ENCODE measurements at regions not wholly inside any gene's neighbourhood (a gene's known extent, or its start where the extent isn't known, plus 50 kb on each side); places are given as distances from the start of the nearest gene placed in this dataset.

DNA sequence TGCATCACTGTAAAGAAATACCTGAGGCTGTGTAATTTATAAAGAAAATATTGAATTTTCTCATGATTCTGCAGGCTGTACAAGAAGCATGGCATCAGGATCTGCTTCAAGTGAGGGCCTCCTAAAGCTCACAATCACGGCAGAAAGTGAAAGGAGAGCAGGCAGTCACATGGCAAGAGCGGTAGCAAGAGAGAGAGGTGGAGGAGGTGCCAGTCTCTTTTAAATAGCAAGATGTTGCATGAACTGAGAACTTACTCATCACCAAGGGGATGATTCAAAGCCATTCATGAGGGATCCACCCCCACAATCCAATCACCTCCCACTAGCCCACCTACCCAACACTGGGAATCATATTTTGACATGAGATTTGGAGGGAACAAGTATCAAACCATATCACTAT, 184.5 kb upstream of the PAPPA start:
- no peaks in the 10 kb centered on the region for H3K9me3 ChIP-seq (ENCODE audit: control insufficient read depth in 2 of 2, insufficient read depth in 1 of 2, low read length in 1 of 2)
- 85% methylated on average over 2 of the region's 2 CpGs for WGBS
- DNase-seq (ENCODE audit: low read depth in 6 of 9, low spot score in 9 of 9): no peak
- H3K36me3 ChIP-seq (ENCODE audit: control insufficient read depth in 2 of 2, insufficient read depth in 2 of 2, low read length in 1 of 2): no peaks in the 10 kb centered on the region
- H3K27ac ChIP-seq (ENCODE audit: low read depth in 1 of 2, low read length in 1 of 2): no peak overlapping the region
- no peaks in the 10 kb centered on the region for H3K4me1 ChIP-seq (ENCODE audit: control insufficient read depth in 2 of 2, insufficient read depth in 2 of 2, low read length in 2 of 2)
- H3K4me3 ChIP-seq (ENCODE audit: low read length in 2 of 2): no peak overlapping the region
- H3K27me3 ChIP-seq (ENCODE audit: control insufficient read depth in 2 of 2, insufficient read depth in 1 of 2, low read length in 1 of 2): no peaks in the 10 kb centered on the region

DNA sequence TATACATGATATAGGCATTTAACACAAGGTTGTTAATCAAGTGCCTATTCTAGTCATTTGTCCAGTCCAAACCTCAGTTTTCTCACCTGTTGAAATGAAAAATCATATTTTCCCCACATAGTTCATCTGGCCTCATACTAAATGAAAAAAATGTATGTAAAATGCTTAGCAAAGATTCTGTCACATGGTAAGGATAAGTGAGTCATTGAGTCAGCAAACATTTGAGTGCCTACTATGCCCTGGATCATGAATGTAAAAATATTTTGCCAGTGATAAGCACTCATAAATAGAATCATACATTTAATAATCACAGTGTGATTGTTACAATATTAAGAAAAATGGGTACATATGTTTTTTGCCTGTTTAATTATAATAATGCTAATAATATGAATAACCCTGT, 181.2 kb upstream of the PAPPA start:
- H3K4me3 ChIP-seq (ENCODE audit: low read length in 2 of 2): no peak overlapping the region
- no peaks in the 10 kb centered on the region for H3K27me3 ChIP-seq (ENCODE audit: control insufficient read depth in 2 of 2, insufficient read depth in 1 of 2, low read length in 1 of 2)
- no peak for DNase-seq (ENCODE audit: low read depth in 6 of 9, low spot score in 9 of 9)
- no peaks in the 10 kb centered on the region for H3K9me3 ChIP-seq (ENCODE audit: control insufficient read depth in 2 of 2, insufficient read depth in 1 of 2, low read length in 1 of 2)
- H3K36me3 ChIP-seq (ENCODE audit: control insufficient read depth in 2 of 2, insufficient read depth in 2 of 2, low read length in 1 of 2): no peaks in the 10 kb centered on the region
- no peaks in the 10 kb centered on the region for H3K4me1 ChIP-seq (ENCODE audit: control insufficient read depth in 2 of 2, insufficient read depth in 2 of 2, low read length in 2 of 2)
- H3K27ac ChIP-seq (ENCODE audit: low read depth in 1 of 2, low read length in 1 of 2): no peak overlapping the region

DNA sequence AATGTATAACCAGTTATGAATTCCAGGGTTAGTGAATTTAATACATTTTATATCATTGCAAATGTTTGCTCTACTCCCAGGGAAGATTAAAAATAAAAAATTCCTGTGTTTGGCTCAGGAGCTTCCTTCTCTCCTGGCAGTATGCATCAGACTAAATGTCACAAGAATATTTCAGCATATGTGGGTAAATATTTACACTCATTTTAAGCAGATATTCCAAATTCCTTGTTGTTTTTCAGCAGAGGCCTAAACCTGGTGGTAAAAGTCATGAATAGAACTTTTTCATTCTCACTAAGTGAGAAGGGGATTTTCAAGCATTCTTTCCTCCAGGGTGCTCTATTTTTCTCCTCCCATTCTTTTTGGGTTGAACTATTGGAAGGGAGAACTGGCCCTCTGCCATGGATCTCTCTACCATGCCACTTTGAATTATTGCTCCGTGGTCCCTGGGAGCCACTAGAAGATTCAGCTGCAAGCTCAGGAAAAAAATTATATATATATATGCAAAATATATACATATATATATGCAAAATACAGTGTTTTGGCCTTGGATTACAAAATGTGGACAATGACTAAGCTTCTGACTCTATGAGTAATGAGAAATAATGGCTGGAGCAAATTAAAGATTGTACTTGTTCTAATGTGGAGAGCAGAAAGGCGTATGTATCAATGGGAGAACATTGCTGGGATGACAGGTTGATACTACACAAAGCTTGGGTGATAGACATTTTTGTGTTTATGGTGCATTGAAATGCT, 180.6 kb upstream of the PAPPA start:
- Histone ChIP-seq H3K36me3 (ENCODE audit: control insufficient read depth in 2 of 2, insufficient read depth in 2 of 2, low read length in 1 of 2) (no peaks in the 10 kb centered on the region), H3K4me3 (ENCODE audit: low read length in 2 of 2) (no peak overlapping the region), H3K27me3 (ENCODE audit: control insufficient read depth in 2 of 2, insufficient read depth in 1 of 2, low read length in 1 of 2) (no peaks in the 10 kb centered on the region), H3K4me1 (ENCODE audit: control insufficient read depth in 2 of 2, insufficient read depth in 2 of 2, low read length in 2 of 2) (no peaks in the 10 kb centered on the region), H3K9me3 (ENCODE audit: control insufficient read depth in 2 of 2, insufficient read depth in 1 of 2, low read length in 1 of 2) (no peaks in the 10 kb centered on the region), H3K27ac (ENCODE audit: low read depth in 1 of 2, low read length in 1 of 2) (no peak overlapping the region)
- DNase-seq (ENCODE audit: low read depth in 6 of 9, low spot score in 9 of 9): no peak
- 90% methylated on average over 2 of the region's 2 CpGs for WGBS

DNA sequence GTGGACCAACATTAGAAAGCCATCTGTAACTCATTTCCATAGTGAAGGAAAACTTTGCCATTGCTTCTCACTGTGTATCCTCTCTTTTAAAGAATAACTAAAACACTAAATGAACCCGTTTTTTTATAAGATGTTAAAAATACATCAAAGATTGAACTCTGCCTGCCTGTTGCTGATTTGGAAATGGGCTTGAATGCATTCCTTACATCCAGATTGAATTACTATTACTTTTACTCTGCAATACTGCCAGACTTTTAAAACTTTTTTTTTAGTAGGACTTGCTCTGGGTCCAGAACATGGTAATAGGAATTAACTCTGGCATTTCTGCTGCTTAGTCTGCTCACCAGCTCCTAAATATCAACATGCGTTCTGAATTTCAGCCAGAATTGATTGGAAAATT, 176.8 kb upstream of the PAPPA start:
- Histone ChIP-seq H3K9me3 (ENCODE audit: control insufficient read depth in 2 of 2, insufficient read depth in 1 of 2, low read length in 1 of 2) (no peaks in the 10 kb centered on the region), H3K4me1 (ENCODE audit: control insufficient read depth in 2 of 2, insufficient read depth in 2 of 2, low read length in 2 of 2) (no peaks in the 10 kb centered on the region), H3K27me3 (ENCODE audit: control insufficient read depth in 2 of 2, insufficient read depth in 1 of 2, low read length in 1 of 2) (no peaks in the 10 kb centered on the region), H3K4me3 (ENCODE audit: low read length in 2 of 2) (no peak overlapping the region), H3K27ac (ENCODE audit: low read depth in 1 of 2, low read length in 1 of 2) (no peak overlapping the region), H3K36me3 (ENCODE audit: control insufficient read depth in 2 of 2, insufficient read depth in 2 of 2, low read length in 1 of 2) (no peaks in the 10 kb centered on the region)
- 95% methylated on average over 2 of the region's 2 CpGs for WGBS
- DNase-seq (ENCODE audit: low read depth in 6 of 9, low spot score in 9 of 9): no peak

DNA sequence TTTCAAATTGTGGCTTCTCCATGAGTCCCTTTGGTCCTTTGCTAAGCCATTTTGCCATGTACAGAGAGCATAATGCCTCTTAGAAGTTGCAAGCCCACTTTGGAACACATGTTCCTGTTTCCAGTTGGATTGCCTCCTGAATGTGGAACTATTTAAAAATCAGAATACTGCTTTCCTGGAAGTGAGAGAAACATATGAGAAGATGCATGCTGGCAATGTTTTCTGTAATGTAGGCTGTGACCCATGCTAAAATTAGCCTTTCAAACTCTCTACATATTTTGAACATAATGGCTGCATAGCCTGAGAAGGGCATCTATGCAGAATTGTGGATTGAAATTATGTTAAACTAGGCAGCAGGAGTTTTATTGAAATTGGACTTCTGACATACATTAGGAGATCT, 175.5 kb upstream of the PAPPA start:
- Histone ChIP-seq H3K4me3 (ENCODE audit: low read length in 2 of 2) (no peak overlapping the region), H3K27me3 (ENCODE audit: control insufficient read depth in 2 of 2, insufficient read depth in 1 of 2, low read length in 1 of 2) (no peaks in the 10 kb centered on the region), H3K4me1 (ENCODE audit: control insufficient read depth in 2 of 2, insufficient read depth in 2 of 2, low read length in 2 of 2) (no peaks in the 10 kb centered on the region), H3K9me3 (ENCODE audit: control insufficient read depth in 2 of 2, insufficient read depth in 1 of 2, low read length in 1 of 2) (no peaks in the 10 kb centered on the region), H3K36me3 (ENCODE audit: control insufficient read depth in 2 of 2, insufficient read depth in 2 of 2, low read length in 1 of 2) (no peaks in the 10 kb centered on the region), H3K27ac (ENCODE audit: low read depth in 1 of 2, low read length in 1 of 2) (no peak overlapping the region)
- no peak for DNase-seq (ENCODE audit: low read depth in 6 of 9, low spot score in 9 of 9)

DNA sequence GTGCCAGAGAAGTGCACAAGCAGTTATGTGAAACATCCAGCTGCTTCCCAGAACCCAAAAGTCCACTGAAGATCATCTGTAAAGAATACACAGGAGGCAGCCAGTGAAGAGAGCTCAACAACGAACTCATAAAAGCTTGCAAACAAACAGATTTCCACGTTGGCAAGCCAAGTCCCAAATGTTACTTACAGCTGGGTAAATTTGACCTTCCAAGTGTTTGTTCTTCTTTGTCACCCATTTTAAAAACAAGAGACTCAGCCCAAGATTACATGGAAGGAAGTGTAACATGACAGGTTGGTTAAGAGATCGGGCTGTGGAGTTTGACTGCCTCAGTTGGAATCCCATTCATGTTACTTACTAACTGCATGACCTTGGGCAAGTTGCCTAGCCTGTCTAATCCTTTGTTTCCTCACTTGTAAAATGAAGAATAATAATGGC, 174.9 kb upstream of the PAPPA start:
- no peaks in the 10 kb centered on the region for H3K27me3 ChIP-seq (ENCODE audit: control insufficient read depth in 2 of 2, insufficient read depth in 1 of 2, low read length in 1 of 2)
- WGBS: 87% methylated on average over 3 of the region's 3 CpGs
- DNase-seq (ENCODE audit: low read depth in 6 of 9, low spot score in 9 of 9): no peak
- H3K27ac ChIP-seq (ENCODE audit: low read depth in 1 of 2, low read length in 1 of 2): no peak overlapping the region
- H3K4me1 ChIP-seq (ENCODE audit: control insufficient read depth in 2 of 2, insufficient read depth in 2 of 2, low read length in 2 of 2): no peaks in the 10 kb centered on the region
- no peaks in the 10 kb centered on the region for H3K9me3 ChIP-seq (ENCODE audit: control insufficient read depth in 2 of 2, insufficient read depth in 1 of 2, low read length in 1 of 2)
- no peak overlapping the region for H3K4me3 ChIP-seq (ENCODE audit: low read length in 2 of 2)
- no peaks in the 10 kb centered on the region for H3K36me3 ChIP-seq (ENCODE audit: control insufficient read depth in 2 of 2, insufficient read depth in 2 of 2, low read length in 1 of 2)

DNA sequence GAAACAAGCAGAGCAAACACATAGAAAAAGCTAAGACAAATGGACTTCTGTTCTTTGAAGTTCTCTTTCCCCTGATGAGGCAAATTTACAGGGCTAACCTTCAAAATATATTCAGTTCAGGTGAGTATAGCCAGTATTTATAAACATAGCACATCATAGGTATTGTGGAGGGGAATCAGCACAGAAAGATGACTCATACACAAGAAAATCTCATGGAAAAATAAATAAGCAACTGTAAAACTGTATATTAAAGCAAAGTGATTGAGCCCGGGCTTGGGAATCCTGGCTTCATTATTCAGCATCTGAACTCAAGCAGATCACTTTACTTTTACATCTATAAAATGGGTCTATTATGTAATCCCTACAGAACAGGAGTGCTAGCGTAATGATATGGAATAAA, 173.5 kb upstream of the PAPPA start:
- no peaks in the 10 kb centered on the region for H3K27me3 ChIP-seq (ENCODE audit: control insufficient read depth in 2 of 2, insufficient read depth in 1 of 2, low read length in 1 of 2)
- no peaks in the 10 kb centered on the region for H3K4me1 ChIP-seq (ENCODE audit: control insufficient read depth in 2 of 2, insufficient read depth in 2 of 2, low read length in 2 of 2)
- H3K9me3 ChIP-seq (ENCODE audit: control insufficient read depth in 2 of 2, insufficient read depth in 1 of 2, low read length in 1 of 2): no peaks in the 10 kb centered on the region
- H3K4me3 ChIP-seq (ENCODE audit: low read length in 2 of 2): no peak overlapping the region
- 88% methylated on average over 2 of the region's 2 CpGs for WGBS
- H3K36me3 ChIP-seq (ENCODE audit: control insufficient read depth in 2 of 2, insufficient read depth in 2 of 2, low read length in 1 of 2): no peaks in the 10 kb centered on the region
- no peak overlapping the region for H3K27ac ChIP-seq (ENCODE audit: low read depth in 1 of 2, low read length in 1 of 2)
- DNase-seq (ENCODE audit: low read depth in 6 of 9, low spot score in 9 of 9): no peak

DNA sequence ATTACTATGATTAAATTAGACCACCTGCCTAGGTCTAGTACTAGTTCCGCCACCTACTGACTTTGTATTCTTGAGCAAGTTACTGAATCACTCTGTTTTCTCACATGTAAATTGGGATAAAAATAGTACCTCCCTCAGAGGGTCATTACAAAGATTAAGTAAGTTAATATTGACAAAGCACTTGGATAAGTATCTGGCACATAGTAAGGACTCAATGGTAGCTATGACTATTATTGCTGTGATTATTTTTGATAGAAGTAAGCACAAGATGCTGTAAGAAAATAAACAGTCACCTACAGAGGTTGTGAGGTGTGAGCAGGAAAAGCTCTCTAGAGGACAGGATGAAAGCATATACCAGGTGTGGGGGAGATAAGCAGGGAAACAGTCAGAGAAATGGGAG, 173.1 kb upstream of the PAPPA start:
- Histone ChIP-seq H3K27me3 (ENCODE audit: control insufficient read depth in 2 of 2, insufficient read depth in 1 of 2, low read length in 1 of 2) (no peaks in the 10 kb centered on the region), H3K4me1 (ENCODE audit: control insufficient read depth in 2 of 2, insufficient read depth in 2 of 2, low read length in 2 of 2) (no peaks in the 10 kb centered on the region), H3K4me3 (ENCODE audit: low read length in 2 of 2) (no peak overlapping the region), H3K27ac (ENCODE audit: low read depth in 1 of 2, low read length in 1 of 2) (no peak overlapping the region), H3K36me3 (ENCODE audit: control insufficient read depth in 2 of 2, insufficient read depth in 2 of 2, low read length in 1 of 2) (no peaks in the 10 kb centered on the region), H3K9me3 (ENCODE audit: control insufficient read depth in 2 of 2, insufficient read depth in 1 of 2, low read length in 1 of 2) (no peaks in the 10 kb centered on the region)
- no peak for DNase-seq (ENCODE audit: low read depth in 6 of 9, low spot score in 9 of 9)
- 98% methylated on average over 1 of the region's 1 CpG for WGBS

DNA sequence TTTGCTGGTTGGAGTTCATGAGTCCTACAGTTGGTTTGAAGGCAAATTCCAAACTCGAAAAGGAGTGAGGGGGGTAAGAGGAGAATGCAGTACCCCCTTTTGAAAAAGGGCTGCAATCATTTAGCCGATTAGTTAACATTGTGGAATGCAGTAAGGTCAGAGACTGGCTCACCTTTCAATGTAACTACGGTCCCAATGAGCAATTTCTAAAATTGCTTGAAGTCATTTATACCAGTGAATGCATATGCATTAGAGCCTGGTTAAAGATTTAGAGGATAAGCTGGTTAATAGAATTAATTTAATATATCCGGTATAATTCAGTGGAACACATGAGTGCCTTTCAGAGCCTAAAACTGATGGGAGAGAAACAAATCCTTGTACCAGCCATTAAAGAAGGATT, 172.6 kb upstream of the PAPPA start:
- Histone ChIP-seq H3K36me3 (ENCODE audit: control insufficient read depth in 2 of 2, insufficient read depth in 2 of 2, low read length in 1 of 2) (no peaks in the 10 kb centered on the region), H3K4me1 (ENCODE audit: control insufficient read depth in 2 of 2, insufficient read depth in 2 of 2, low read length in 2 of 2) (no peaks in the 10 kb centered on the region)
- WGBS: 91% methylated on average over 4 of the region's 4 CpGs

DNA sequence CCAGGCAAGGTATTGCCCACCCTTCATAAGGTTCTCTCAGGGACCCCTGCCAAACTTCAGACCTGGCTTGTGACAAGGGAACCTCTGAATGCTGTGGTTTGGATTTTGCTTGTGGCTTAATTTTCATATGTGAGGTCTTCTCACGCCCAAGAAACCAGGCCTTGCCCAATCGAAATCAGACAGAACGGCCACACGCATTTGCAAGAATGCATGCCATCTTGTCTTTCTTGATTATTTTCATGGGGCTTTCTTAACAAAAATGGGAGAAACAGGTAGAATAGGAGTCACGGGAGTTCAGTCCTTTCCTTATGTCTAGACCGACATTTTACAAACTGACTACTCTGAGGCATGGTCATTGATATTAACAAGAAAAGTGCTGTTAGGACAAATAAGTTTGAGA, 170.2 kb upstream of the PAPPA start:
- Histone ChIP-seq H3K27me3 (ENCODE audit: control insufficient read depth in 2 of 2, insufficient read depth in 1 of 2, low read length in 1 of 2) (no peaks in the 10 kb centered on the region), H3K27ac (ENCODE audit: low read depth in 1 of 2, low read length in 1 of 2) (no peak overlapping the region), H3K4me1 (ENCODE audit: control insufficient read depth in 2 of 2, insufficient read depth in 2 of 2, low read length in 2 of 2) (no peaks in the 10 kb centered on the region), H3K9me3 (ENCODE audit: control insufficient read depth in 2 of 2, insufficient read depth in 1 of 2, low read length in 1 of 2) (no peaks in the 10 kb centered on the region), H3K4me3 (ENCODE audit: low read length in 2 of 2) (no peak overlapping the region), H3K36me3 (ENCODE audit: control insufficient read depth in 2 of 2, insufficient read depth in 2 of 2, low read length in 1 of 2) (no peaks in the 10 kb centered on the region)
- WGBS: 96% methylated on average over 6 of the region's 6 CpGs
- no peak for DNase-seq (ENCODE audit: low read depth in 6 of 9, low spot score in 9 of 9)

More for the DNA sequence above, 172.6 kb upstream of the PAPPA start:
- Histone ChIP-seq H3K9me3 (ENCODE audit: control insufficient read depth in 2 of 2, insufficient read depth in 1 of 2, low read length in 1 of 2) (no peaks in the 10 kb centered on the region), H3K4me3 (ENCODE audit: low read length in 2 of 2) (no peak overlapping the region), H3K27me3 (ENCODE audit: control insufficient read depth in 2 of 2, insufficient read depth in 1 of 2, low read length in 1 of 2) (no peaks in the 10 kb centered on the region), H3K27ac (ENCODE audit: low read depth in 1 of 2, low read length in 1 of 2) (no peak overlapping the region)
- DNase-seq (ENCODE audit: low read depth in 6 of 9, low spot score in 9 of 9): no peak
